GM23248 (cell line): ENCODE measurements at regions not wholly inside any gene's neighbourhood (a gene's known extent, or its start where the extent isn't known, plus 50 kb on each side); places are given as distances from the start of the nearest gene placed in this dataset.

Experiments
- EZH2 ChIP-seq: fragments of 200-600 bp; sonication (generic); IDR thresholded peaks from 2 replicates; pipeline ENCODE4 v1.6.1; 2018; ENCODE audit warnings: antibody characterized with exemption, mild to moderate bottlenecking; ENCODE audit not compliant: insufficient read depth, poor library complexity, severe bottlenecking
- EZH2phosphoT487 ChIP-seq: fragments of 200-600 bp; sonication (generic); IDR thresholded peaks from 2 replicates; pipeline ENCODE4 v1.6.1; 2018; ENCODE audit warnings: antibody characterized with exemption, moderate library complexity, mild to moderate bottlenecking, low read depth; ENCODE audit not compliant: insufficient read depth

DNA sequence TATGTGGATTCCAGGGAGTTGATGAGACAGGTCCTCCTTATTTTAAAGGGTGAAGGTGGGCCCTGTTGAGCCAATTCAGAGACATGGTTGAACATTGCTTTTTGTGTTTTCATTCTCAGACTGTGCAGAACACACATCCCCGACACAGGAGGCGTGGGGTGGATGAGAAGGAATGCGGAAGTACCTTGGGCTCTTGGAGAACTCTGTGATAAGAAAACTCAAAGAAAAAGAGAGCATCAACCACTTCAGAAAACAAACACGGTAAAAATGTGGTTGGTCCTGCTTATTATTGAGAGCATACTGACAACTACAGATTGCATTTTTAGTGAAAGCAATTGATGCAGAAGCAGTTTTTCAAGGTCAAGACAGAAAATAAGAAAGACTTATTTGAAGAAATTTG lies 659.8 kb downstream of the IRX1 start:
- TF ChIP-seq EZH2 (no peak), EZH2phosphoT487 (no peak)
